Transverse colon (tissue), 4 donors: ENCODE measurements at regions not wholly inside any gene's neighbourhood (a gene's known extent, or its start where the extent isn't known, plus 50 kb on each side); places are given as distances from the start of the nearest gene placed in this dataset.
A peak's percentile ranks its signal among the peaks of the same experiment; 100 is the strongest.

Source experiments
- DNase-seq: peaks from one replicate; pipeline ENCODE4 v3.0.0-alpha.2; 2019
- H3K27ac ChIP-seq, 4 donors: fragments of 200-600 bp; sonication (generic); 2 replicates each; pipeline ENCODE4 v1.5.1; 2016 to 2018; ENCODE audit warnings: inconsistent platforms in 4 of 4
- H3K27me3 ChIP-seq: fragments of 200-600 bp; sonication (generic); 2 replicates; pipeline ENCODE4 v1.5.1; 2017; ENCODE audit warnings: inconsistent platforms
- H3K36me3 ChIP-seq, 4 donors: fragments of 200-600 bp; sonication (generic); 2 replicates each; pipeline ENCODE4 v1.5.1; 2017 to 2019; ENCODE audit warnings: inconsistent platforms in 4 of 4
- H3K4me1 ChIP-seq, 4 donors: fragments of 200-600 bp; sonication (generic); 2 replicates each; pipeline ENCODE4 v1.5.1; 2017 to 2020; ENCODE audit warnings: inconsistent platforms in 4 of 4
- H3K4me3 ChIP-seq, 4 donors: fragments of 200-600 bp; sonication (generic); 1 replicate in 1 of 4; 2 replicates in 3 of 4; pipeline versions ENCODE4 v1.5.1 to v1.6.1; 2017 to 2019; ENCODE audit warnings: inconsistent platforms in 4 of 4
- H3K9me3 ChIP-seq, 2 donors: fragments of 200-600 bp; sonication (generic); 2 replicates each; pipeline ENCODE4 v1.5.1; 2017 to 2019; ENCODE audit warnings: inconsistent platforms in 2 of 2
- EP300 ChIP-seq: sonication (generic); formaldehyde crosslinking; IDR thresholded peaks from one replicate; pipeline ENCODE4 v1.6.1; 2017; ENCODE audit warnings: antibody characterized with exemption, low read depth
- POLR2A ChIP-seq: fragments of 450-650 bp; IDR thresholded peaks from one replicate; pipeline ENCODE4 v1.6.1; 2016; ENCODE audit warnings: antibody characterized with exemption, mild to moderate bottlenecking, moderate library complexity
- POLR2AphosphoS5 ChIP-seq, 3 donors: sonication (generic); formaldehyde crosslinking; IDR thresholded peaks; one replicate each; pipeline ENCODE4 v1.6.1; 2016; ENCODE audit warnings: antibody characterized with exemption in 3 of 3
- WGBS, 2 donors: methylation state at CpG; one replicate each; pipeline ENCODE4 v1.1.5; 2018; ENCODE audit warnings: low coverage in 1 of 2; 5-methylcytosine and 5-hydroxymethylcytosine counted together
- in situ Hi-C, 4 donors: fragments of 200-750 bp; cut with MboI; loops; one replicate each; pipeline versions ENCODE4 v1.15.0 to v1.15.1; 2017; ENCODE audit warnings: low sequenced_read_pairs in 3 of 4, low pct_ligation_motif_present in 1 of 4, low pct_unique_long_range_greater_than_20kb in 1 of 4
- intact Hi-C: fragments of 100-400 bp; cut with DNase I; formaldehyde crosslinking; loops from one replicate; pipeline ENCODE4 v1.15.1; 2023; ENCODE audit warnings: low total_unique reads
- TF ChIP-seq, protein P1 (sequence below), 5 experiments: fragments of 200-600 bp in 3 of 5; fragments of 450-650 bp in 2 of 5; sonication (generic) in 3 of 5; IDR thresholded peaks; 1 replicate in 2 of 5; 2 replicates in 3 of 5; pipeline ENCODE4 v1.5.1; 2016 to 2017; ENCODE audit warnings: antibody characterized with exemption in 5 of 5, inconsistent platforms in 3 of 5, mild to moderate bottlenecking in 2 of 5, moderate library complexity in 1 of 5

GRCh38 chr6:126267626-126268025, 72.3 kb upstream of the CENPW start:
- no peaks in the 10 kb centered on the region for H3K27me3 ChIP-seq
- no peak for DNase-seq
- H3K4me3 ChIP-seq, result no peak overlapping the region
- intact Hi-C loops (no loop called here), in situ Hi-C loops (no loop called here)
- H3K36me3 ChIP-seq, result no peaks in the 10 kb centered on the region
- 57 to 71% methylated on average over 1 of the region's 1 CpG for WGBS, 2 donors
- no peak overlapping the region for H3K27ac ChIP-seq
- H3K4me1 ChIP-seq, result peaks cover 0 to 12% (median 0%) of the 10 kb centered on the region in 4 donors
- TF ChIP-seq EP300, result no peak
- TF ChIP-seq POLR2A, result no peak
- TF ChIP-seq, protein P1, sequence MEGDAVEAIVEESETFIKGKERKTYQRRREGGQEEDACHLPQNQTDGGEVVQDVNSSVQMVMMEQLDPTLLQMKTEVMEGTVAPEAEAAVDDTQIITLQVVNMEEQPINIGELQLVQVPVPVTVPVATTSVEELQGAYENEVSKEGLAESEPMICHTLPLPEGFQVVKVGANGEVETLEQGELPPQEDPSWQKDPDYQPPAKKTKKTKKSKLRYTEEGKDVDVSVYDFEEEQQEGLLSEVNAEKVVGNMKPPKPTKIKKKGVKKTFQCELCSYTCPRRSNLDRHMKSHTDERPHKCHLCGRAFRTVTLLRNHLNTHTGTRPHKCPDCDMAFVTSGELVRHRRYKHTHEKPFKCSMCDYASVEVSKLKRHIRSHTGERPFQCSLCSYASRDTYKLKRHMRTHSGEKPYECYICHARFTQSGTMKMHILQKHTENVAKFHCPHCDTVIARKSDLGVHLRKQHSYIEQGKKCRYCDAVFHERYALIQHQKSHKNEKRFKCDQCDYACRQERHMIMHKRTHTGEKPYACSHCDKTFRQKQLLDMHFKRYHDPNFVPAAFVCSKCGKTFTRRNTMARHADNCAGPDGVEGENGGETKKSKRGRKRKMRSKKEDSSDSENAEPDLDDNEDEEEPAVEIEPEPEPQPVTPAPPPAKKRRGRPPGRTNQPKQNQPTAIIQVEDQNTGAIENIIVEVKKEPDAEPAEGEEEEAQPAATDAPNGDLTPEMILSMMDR (IDR thresholded peaks at IDR 0.05), result no peak
- TF ChIP-seq POLR2AphosphoS5 (IDR thresholded peaks at IDR 0.05), result no peak
- H3K9me3 ChIP-seq, result no peaks in the 10 kb centered on the region

DNA sequence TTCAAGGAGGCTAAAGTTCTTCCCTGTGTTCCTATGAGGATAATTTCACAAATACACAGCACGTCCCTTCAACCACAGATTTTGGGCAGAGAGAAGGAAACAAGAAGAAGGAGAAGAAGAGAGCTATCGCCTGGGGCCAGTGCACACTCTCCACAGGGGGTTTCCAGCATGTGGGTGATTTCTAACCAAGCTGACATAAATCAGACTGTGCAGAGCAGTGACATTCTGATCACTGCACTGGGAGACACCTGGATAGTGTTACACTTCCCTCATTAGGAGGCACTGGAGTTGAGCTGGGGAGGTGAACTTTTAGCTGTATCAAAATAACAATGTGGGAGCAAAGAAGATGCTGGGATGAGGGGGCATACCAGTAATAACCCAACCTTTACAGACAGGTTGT, 71.8 kb upstream of the CENPW start:
- no peak for DNase-seq
- in situ Hi-C loops (no loop called here), intact Hi-C loops (no loop called here)
- no peaks in the 10 kb centered on the region for H3K27me3 ChIP-seq
- H3K4me3 ChIP-seq, result no peak overlapping the region
- no peak overlapping the region for H3K27ac ChIP-seq
- TF ChIP-seq EP300 (no peak), POLR2A (no peak), POLR2AphosphoS5 (IDR thresholded peaks at IDR 0.05) (no peak)
- TF ChIP-seq, protein P1 (IDR thresholded peaks at IDR 0.05), result no peak
- WGBS, 2 donors, result 39 to 66% methylated on average over 2 of the region's 2 CpGs
- H3K9me3 ChIP-seq, result no peaks in the 10 kb centered on the region
- no peaks in the 10 kb centered on the region for H3K36me3 ChIP-seq
- peaks cover 0 to 12% (median 0%) of the 10 kb centered on the region in 4 donors for H3K4me1 ChIP-seq

DNA sequence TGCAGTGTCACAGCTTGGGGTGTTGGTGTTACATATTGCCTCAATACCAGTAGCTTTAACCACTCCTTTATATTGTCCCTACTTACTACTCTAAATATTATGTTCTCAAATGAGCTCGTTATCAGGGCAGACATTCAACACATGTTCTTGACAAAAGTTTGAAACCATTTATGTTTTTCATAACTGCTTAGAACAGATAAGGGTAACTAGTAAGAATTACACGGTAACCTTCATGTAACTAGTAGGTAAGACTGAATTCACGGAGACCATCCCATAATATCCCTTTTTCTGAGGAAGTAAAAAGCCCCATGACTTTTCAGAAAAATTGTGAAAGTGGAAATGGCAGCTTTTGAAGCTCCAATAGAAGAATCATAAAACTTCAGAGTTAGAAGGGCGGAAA, 59.6 kb upstream of the CENPW start:
- TF ChIP-seq POLR2A (no peak), EP300 (no peak), POLR2AphosphoS5 (IDR thresholded peaks at IDR 0.05) (no peak)
- TF ChIP-seq, protein P1 (IDR thresholded peaks at IDR 0.05), result no peak
- no peak overlapping the region for H3K27ac ChIP-seq
- no peak for DNase-seq
- intact Hi-C loops (no loop called here), in situ Hi-C loops (no loop called here)
- H3K9me3 ChIP-seq, result no peaks in the 10 kb centered on the region
- no peaks in the 10 kb centered on the region for H3K27me3 ChIP-seq
- WGBS, 2 donors, result 80 to 83% methylated on average over 4 of the region's 4 CpGs
- H3K36me3 ChIP-seq, result no peaks in the 10 kb centered on the region
- no peak overlapping the region for H3K4me3 ChIP-seq
- no peaks in the 10 kb centered on the region for H3K4me1 ChIP-seq

GRCh38 chr6:126285871-126286365, 54.0 kb upstream of the CENPW start:
- TF ChIP-seq EP300 (no peak), POLR2A (no peak), POLR2AphosphoS5 (IDR thresholded peaks at IDR 0.05) (no peak)
- TF ChIP-seq, protein P1 (IDR thresholded peaks at IDR 0.05), result no peak
- Histone ChIP-seq H3K27me3 (no peaks in the 10 kb centered on the region), H3K9me3 (no peaks in the 10 kb centered on the region), H3K4me3 (no peak overlapping the region), H3K36me3 (no peaks in the 10 kb centered on the region), H3K27ac (peak overlapping the region in 1 of 4 donors; percentile 21), H3K4me1 (peaks cover 0 to 3% (median 0%) of the 10 kb centered on the region in 4 donors)
- WGBS, 2 donors, result 40 to 44% methylated on average over 4 of the region's 4 CpGs
- DNase-seq, result no peak
- in situ Hi-C loops (no loop called here), intact Hi-C loops (no loop called here)
